Liver (tissue), 8 donors: ENCODE measurements at regions not wholly inside any gene's neighbourhood (a gene's known extent, or its start where the extent isn't known, plus 50 kb on each side); places are given as distances from the start of the nearest gene placed in this dataset.

Experiments used
- DNase-seq: peaks from one replicate; pipeline ENCODE4 v3.0.0-alpha.2; 2017; ENCODE audit warnings: low spot score
- H3K27ac ChIP-seq, 2 donors: one replicate each; pipeline ENCODE4 v1.7.0; 2013; ENCODE audit warnings: inconsistent platforms in 2 of 2, low read length in 2 of 2, control low read depth in 1 of 2, low read depth in 1 of 2, mild to moderate bottlenecking in 1 of 2
- H3K27me3 ChIP-seq, 4 donors: one replicate each; pipeline versions ENCODE4 v1.6.1 to v1.7.0; 2013; ENCODE audit warnings: low read length in 3 of 4, inconsistent platforms in 1 of 4, mild to moderate bottlenecking in 1 of 4, moderate library complexity in 1 of 4; ENCODE audit not compliant: control insufficient read depth in 4 of 4, insufficient read depth in 4 of 4
- H3K36me3 ChIP-seq, 4 donors: one replicate each; pipeline versions ENCODE4 v1.6.1 to v1.7.0; 2013; ENCODE audit warnings: low read length in 3 of 4, mild to moderate bottlenecking in 3 of 4, low read depth in 1 of 4, moderate library complexity in 1 of 4; ENCODE audit not compliant: control insufficient read depth in 4 of 4, insufficient read depth in 3 of 4
- H3K4me1 ChIP-seq, 4 donors: one replicate each; pipeline versions ENCODE4 v1.6.1 to v1.7.0; 2013; ENCODE audit warnings: low read length in 3 of 4, mild to moderate bottlenecking in 3 of 4, moderate library complexity in 1 of 4; ENCODE audit not compliant: control insufficient read depth in 4 of 4, insufficient read depth in 4 of 4
- H3K4me3 ChIP-seq, 3 donors: one replicate each; pipeline versions ENCODE4 v1.6.1 to v1.7.0; 2013; ENCODE audit warnings: low read length in 3 of 3, control low read depth in 1 of 3, low read depth in 1 of 3, mild to moderate bottlenecking in 1 of 3
- H3K9ac ChIP-seq, 2 donors: one replicate each; pipeline ENCODE4 v1.7.0; 2013; ENCODE audit warnings: low read length in 2 of 2, mild to moderate bottlenecking in 2 of 2, moderate library complexity in 2 of 2, control low read depth in 1 of 2, low read depth in 1 of 2
- H3K9me3 ChIP-seq, 4 donors: one replicate each; pipeline versions ENCODE4 v1.6.1 to v1.7.0; 2013; ENCODE audit warnings: low read length in 3 of 4; ENCODE audit not compliant: control insufficient read depth in 4 of 4
- EGR1 ChIP-seq, 2 donors: IDR thresholded peaks; 2 replicates each; pipeline ENCODE4 v1.6.1; 2016 to 2018; ENCODE audit warnings: antibody characterized with exemption in 2 of 2, low read depth in 2 of 2
- FOXA1 ChIP-seq: IDR thresholded peaks from 2 replicates; pipeline ENCODE4 v1.6.1; 2016; ENCODE audit warnings: antibody characterized with exemption
- GABPA ChIP-seq, 2 donors: IDR thresholded peaks in 1 of 2; conservative IDR thresholded peaks in 1 of 2; 2 replicates each; pipeline ENCODE4 v1.6.1; 2016; ENCODE audit warnings: antibody characterized with exemption in 2 of 2, mild to moderate bottlenecking in 1 of 2, moderate library complexity in 1 of 2
- HNF4A ChIP-seq, 2 donors: conservative IDR thresholded peaks; 2 replicates each; pipeline ENCODE4 v1.6.1; 2016; ENCODE audit warnings: antibody characterized with exemption in 2 of 2, mild to moderate bottlenecking in 2 of 2
- HNF4G ChIP-seq: IDR thresholded peaks from 2 replicates; pipeline ENCODE4 v1.6.1; 2016; ENCODE audit warnings: antibody characterized with exemption
- JUND ChIP-seq, 2 donors: IDR thresholded peaks; 2 replicates each; pipeline ENCODE4 v1.6.1; 2016; ENCODE audit warnings: antibody characterized with exemption in 2 of 2
- NR2F2 ChIP-seq: IDR thresholded peaks from 2 replicates; pipeline ENCODE4 v1.6.1; 2016; ENCODE audit warnings: antibody characterized with exemption
- RAD21 ChIP-seq, 2 donors: IDR thresholded peaks; 2 replicates each; pipeline ENCODE4 v1.6.1; 2016; ENCODE audit warnings: antibody characterized with exemption in 2 of 2, mild to moderate bottlenecking in 2 of 2
- RXRA ChIP-seq, 2 donors: IDR thresholded peaks; 2 replicates each; pipeline ENCODE4 v1.6.1; 2017 to 2018; ENCODE audit warnings: antibody characterized with exemption in 2 of 2, mild to moderate bottlenecking in 1 of 2
- TAF1 ChIP-seq: conservative IDR thresholded peaks from 2 replicates; pipeline ENCODE4 v1.6.1; 2016; ENCODE audit warnings: antibody characterized with exemption, mild to moderate bottlenecking
- ZBTB33 ChIP-seq: IDR thresholded peaks from 2 replicates; pipeline ENCODE4 v1.6.1; 2016; ENCODE audit warnings: antibody characterized with exemption
- WGBS: extraction: QIAGEN DNeasy Blood & Tissue Kit; methylation state at CpG from one replicate; pipeline ENCODE4 v1.1.7; 2013; 5-methylcytosine and 5-hydroxymethylcytosine counted together
- TF ChIP-seq, protein P1 (sequence below): fragments of 150-350 bp; IDR thresholded peaks from 2 replicates; pipeline ENCODE4 v1.5.1; 2017; ENCODE audit warnings: improper control_type of control experiment, low read depth, low read length; ENCODE audit not compliant: missing input control
- TF ChIP-seq, protein P2 (sequence below): IDR thresholded peaks from 2 replicates; pipeline ENCODE4 v1.6.1; 2016; ENCODE audit warnings: antibody characterized with exemption, mild to moderate bottlenecking
- TF ChIP-seq, protein P3 (sequence below): IDR thresholded peaks from 2 replicates; pipeline ENCODE4 v1.6.1; 2016; ENCODE audit warnings: antibody characterized with exemption
- donor health status: healthy.
- donor health status: healthy.
- donor health status: healthy.
- donor health status: healthy.
- donor health status: healthy.

DNA sequence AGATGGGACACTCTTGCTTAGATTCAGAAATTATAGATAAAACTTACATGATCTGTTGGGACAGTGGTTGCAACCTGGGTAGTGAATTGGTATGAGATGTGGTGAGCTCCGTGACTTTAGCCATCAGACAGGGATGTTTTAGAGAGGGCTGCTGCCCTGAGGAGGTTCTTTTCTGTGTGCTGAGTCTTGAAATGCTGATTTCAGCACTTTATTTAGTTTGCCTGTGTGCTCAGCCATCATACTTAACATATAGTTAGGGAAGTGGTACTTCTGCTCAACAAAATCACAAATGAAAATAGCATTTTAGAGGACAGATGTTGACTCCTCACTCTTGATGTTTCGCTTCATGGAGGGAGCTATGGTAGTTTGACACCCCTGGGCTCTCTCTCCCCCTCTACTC lies 95.9 kb upstream of the CDH13 start:
- H3K4me1 ChIP-seq: no peaks in the 10 kb centered on the region
- peaks cover 0 to 3% (median 0%) of the 10 kb centered on the region in 4 donors for H3K9me3 ChIP-seq
- 81% methylated on average over 2 of the region's 2 CpGs for WGBS
- TF ChIP-seq ZBTB33: no peak
- TF ChIP-seq, protein P1, sequence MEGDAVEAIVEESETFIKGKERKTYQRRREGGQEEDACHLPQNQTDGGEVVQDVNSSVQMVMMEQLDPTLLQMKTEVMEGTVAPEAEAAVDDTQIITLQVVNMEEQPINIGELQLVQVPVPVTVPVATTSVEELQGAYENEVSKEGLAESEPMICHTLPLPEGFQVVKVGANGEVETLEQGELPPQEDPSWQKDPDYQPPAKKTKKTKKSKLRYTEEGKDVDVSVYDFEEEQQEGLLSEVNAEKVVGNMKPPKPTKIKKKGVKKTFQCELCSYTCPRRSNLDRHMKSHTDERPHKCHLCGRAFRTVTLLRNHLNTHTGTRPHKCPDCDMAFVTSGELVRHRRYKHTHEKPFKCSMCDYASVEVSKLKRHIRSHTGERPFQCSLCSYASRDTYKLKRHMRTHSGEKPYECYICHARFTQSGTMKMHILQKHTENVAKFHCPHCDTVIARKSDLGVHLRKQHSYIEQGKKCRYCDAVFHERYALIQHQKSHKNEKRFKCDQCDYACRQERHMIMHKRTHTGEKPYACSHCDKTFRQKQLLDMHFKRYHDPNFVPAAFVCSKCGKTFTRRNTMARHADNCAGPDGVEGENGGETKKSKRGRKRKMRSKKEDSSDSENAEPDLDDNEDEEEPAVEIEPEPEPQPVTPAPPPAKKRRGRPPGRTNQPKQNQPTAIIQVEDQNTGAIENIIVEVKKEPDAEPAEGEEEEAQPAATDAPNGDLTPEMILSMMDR: no peak
- TF ChIP-seq HNF4G: no peak
- TF ChIP-seq TAF1: no peak
- TF ChIP-seq HNF4A (conservative IDR thresholded peaks at IDR 0.05): no peak
- TF ChIP-seq EGR1 (IDR thresholded peaks at IDR 0.05; ENCODE audit: low read depth in 2 of 2): no peak
- TF ChIP-seq FOXA1: no peak
- TF ChIP-seq, protein P2, sequence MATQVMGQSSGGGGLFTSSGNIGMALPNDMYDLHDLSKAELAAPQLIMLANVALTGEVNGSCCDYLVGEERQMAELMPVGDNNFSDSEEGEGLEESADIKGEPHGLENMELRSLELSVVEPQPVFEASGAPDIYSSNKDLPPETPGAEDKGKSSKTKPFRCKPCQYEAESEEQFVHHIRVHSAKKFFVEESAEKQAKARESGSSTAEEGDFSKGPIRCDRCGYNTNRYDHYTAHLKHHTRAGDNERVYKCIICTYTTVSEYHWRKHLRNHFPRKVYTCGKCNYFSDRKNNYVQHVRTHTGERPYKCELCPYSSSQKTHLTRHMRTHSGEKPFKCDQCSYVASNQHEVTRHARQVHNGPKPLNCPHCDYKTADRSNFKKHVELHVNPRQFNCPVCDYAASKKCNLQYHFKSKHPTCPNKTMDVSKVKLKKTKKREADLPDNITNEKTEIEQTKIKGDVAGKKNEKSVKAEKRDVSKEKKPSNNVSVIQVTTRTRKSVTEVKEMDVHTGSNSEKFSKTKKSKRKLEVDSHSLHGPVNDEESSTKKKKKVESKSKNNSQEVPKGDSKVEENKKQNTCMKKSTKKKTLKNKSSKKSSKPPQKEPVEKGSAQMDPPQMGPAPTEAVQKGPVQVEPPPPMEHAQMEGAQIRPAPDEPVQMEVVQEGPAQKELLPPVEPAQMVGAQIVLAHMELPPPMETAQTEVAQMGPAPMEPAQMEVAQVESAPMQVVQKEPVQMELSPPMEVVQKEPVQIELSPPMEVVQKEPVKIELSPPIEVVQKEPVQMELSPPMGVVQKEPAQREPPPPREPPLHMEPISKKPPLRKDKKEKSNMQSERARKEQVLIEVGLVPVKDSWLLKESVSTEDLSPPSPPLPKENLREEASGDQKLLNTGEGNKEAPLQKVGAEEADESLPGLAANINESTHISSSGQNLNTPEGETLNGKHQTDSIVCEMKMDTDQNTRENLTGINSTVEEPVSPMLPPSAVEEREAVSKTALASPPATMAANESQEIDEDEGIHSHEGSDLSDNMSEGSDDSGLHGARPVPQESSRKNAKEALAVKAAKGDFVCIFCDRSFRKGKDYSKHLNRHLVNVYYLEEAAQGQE: no peak
- TF ChIP-seq RAD21 (IDR thresholded peaks at IDR 0.05): no peak
- no peak overlapping the region for H3K27ac ChIP-seq
- H3K9ac ChIP-seq: no peak overlapping the region
- peaks cover 0 to 4% (median 0%) of the 10 kb centered on the region in 4 donors for H3K27me3 ChIP-seq
- DNase-seq: no peak
- H3K4me3 ChIP-seq: no peak overlapping the region
- no peaks in the 10 kb centered on the region for H3K36me3 ChIP-seq

GRCh38 chr16:82527101-82527500 lies 99.7 kb upstream of the CDH13 start:
- DNase-seq: no peak
- Histone ChIP-seq H3K4me1 (peaks cover 0 to 4% (median 0%) of the 10 kb centered on the region in 4 donors), H3K9me3 (no peaks in the 10 kb centered on the region), H3K27me3 (peaks cover 0 to 4% (median 0%) of the 10 kb centered on the region in 4 donors), H3K9ac (no peak overlapping the region), H3K36me3 (no peaks in the 10 kb centered on the region), H3K4me3 (no peak overlapping the region), H3K27ac (no peak overlapping the region)
- 86% methylated on average over 7 of the region's 7 CpGs for WGBS
- no peak for TF ChIP-seq TAF1

DNA sequence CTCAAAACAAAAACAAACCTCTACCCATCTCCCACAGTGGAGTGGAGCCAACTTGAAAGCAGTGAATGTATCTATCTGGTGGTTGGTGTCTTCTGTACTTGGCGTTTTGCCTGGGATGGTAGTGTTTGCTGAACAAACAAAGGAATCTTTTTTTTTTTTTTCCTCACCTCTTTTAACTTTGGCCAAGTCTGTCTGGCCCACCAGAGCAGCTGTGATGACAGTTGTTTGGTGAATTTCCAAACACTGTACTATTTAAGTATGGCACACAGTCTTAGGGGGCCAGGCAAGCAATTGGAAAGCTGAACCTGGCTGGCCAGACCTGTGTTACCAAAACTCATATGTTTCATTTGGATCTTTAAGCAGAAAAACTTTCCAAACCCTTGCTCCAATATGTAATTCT lies 101.8 kb upstream of the CDH13 start:
- WGBS: 39% methylated on average over 1 of the region's 1 CpG
- Histone ChIP-seq H3K36me3 (no peaks in the 10 kb centered on the region), H3K27ac (no peak overlapping the region), H3K4me3 (no peak overlapping the region), H3K9ac (no peak overlapping the region), H3K4me1 (peaks cover 0 to 4% (median 0%) of the 10 kb centered on the region in 4 donors), H3K27me3 (peaks cover 0 to 4% (median 0%) of the 10 kb centered on the region in 4 donors), H3K9me3 (no peaks in the 10 kb centered on the region)
- no peak for DNase-seq
- TF ChIP-seq GABPA (IDR thresholded peaks at IDR 0.05 in 1 of 2, conservative IDR thresholded peaks at IDR 0.05 in 1 of 2) (no peak), HNF4A (conservative IDR thresholded peaks at IDR 0.05) (no peak), RXRA (IDR thresholded peaks at IDR 0.05) (peak in 1 of 2 donors; percentile 31), EGR1 (IDR thresholded peaks at IDR 0.05; ENCODE audit: low read depth in 2 of 2) (no peak), ZBTB33 (no peak), JUND (IDR thresholded peaks at IDR 0.05) (no peak), NR2F2 (no peak)
- TF ChIP-seq, protein P3, sequence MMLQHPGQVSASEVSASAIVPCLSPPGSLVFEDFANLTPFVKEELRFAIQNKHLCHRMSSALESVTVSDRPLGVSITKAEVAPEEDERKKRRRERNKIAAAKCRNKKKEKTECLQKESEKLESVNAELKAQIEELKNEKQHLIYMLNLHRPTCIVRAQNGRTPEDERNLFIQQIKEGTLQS: no peak
- TF ChIP-seq, protein P2: no peak
